Mucosa of descending colon (tissue), 3 donors: ENCODE measurements at regions not wholly inside any gene's neighbourhood (a gene's known extent, or its start where the extent isn't known, plus 50 kb on each side); places are given as distances from the start of the nearest gene placed in this dataset.

Experiments
- ATAC-seq: fragments of 200-7000 bp; cut with Tn5 transposase; one replicate; pipeline ENCODE4 v1.9.1; 2020; ENCODE audit warnings: mild to moderate bottlenecking, moderate library complexity
- DNase-seq, 3 donors: peaks; one replicate each; pipeline ENCODE4 v3.0.0-alpha.2; 2020
- H3K36me3 ChIP-seq: fragments of 200-600 bp; one replicate; pipeline ENCODE4 v1.8.0; 2021; ENCODE audit warnings: low read depth, mild to moderate bottlenecking
- H3K4me1 ChIP-seq: fragments of 200-600 bp; one replicate; pipeline ENCODE4 v1.8.0; 2021; ENCODE audit warnings: low read depth, mild to moderate bottlenecking
- H3K4me3 ChIP-seq: fragments of 200-600 bp; one replicate; pipeline ENCODE4 v1.8.0; 2021; ENCODE audit warnings: mild to moderate bottlenecking
- H3K9me3 ChIP-seq: fragments of 200-600 bp; one replicate; pipeline ENCODE4 v1.8.0; 2021; ENCODE audit warnings: mild to moderate bottlenecking
- intact Hi-C, 2 donors: fragments of 100-400 bp; cut with DNase I in 1 of 2; cut with micrococcal nuclease in 1 of 2; formaldehyde crosslinking; loops; one replicate each; pipeline versions ENCODE4 v1.11.0 to v1.11.1; 2022; cut with DNase I, micrococcal nuclease
- TF ChIP-seq, protein P1 (sequence below): fragments of 200-600 bp; IDR thresholded peaks from one replicate; pipeline ENCODE4 v1.8.0; 2022; ENCODE audit warnings: antibody characterized with exemption, mild to moderate bottlenecking
- donor health status: DM: no; HTN: no; CAD: no; lungs with moderate emphysema.
- donor health status: DM: no; HTN: no; CAD: no.
- donor health status: DM: no; HTN: yes; CAD: no.

- intact Hi-C loops: no loop called here
- TF ChIP-seq, protein P1, sequence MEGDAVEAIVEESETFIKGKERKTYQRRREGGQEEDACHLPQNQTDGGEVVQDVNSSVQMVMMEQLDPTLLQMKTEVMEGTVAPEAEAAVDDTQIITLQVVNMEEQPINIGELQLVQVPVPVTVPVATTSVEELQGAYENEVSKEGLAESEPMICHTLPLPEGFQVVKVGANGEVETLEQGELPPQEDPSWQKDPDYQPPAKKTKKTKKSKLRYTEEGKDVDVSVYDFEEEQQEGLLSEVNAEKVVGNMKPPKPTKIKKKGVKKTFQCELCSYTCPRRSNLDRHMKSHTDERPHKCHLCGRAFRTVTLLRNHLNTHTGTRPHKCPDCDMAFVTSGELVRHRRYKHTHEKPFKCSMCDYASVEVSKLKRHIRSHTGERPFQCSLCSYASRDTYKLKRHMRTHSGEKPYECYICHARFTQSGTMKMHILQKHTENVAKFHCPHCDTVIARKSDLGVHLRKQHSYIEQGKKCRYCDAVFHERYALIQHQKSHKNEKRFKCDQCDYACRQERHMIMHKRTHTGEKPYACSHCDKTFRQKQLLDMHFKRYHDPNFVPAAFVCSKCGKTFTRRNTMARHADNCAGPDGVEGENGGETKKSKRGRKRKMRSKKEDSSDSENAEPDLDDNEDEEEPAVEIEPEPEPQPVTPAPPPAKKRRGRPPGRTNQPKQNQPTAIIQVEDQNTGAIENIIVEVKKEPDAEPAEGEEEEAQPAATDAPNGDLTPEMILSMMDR: no peak
Observed at GRCh38 chr16:82527101-82527500, 99.7 kb upstream of the CDH13 start.

GRCh38 chr16:82524976-82525375 is 101.8 kb upstream of the CDH13 start:
- no peak for ATAC-seq
- DNase-seq: no peak
- no peaks in the 10 kb centered on the region for H3K9me3 ChIP-seq
- no peaks in the 10 kb centered on the region for H3K4me1 ChIP-seq
- intact Hi-C loops: no loop called here
- no peaks in the 10 kb centered on the region for H3K36me3 ChIP-seq
- no peak overlapping the region for H3K4me3 ChIP-seq
- TF ChIP-seq, protein P1: no peak

More at GRCh38 chr16:82527101-82527500, 99.7 kb upstream of the CDH13 start:
- no peak for DNase-seq
- Histone ChIP-seq H3K9me3 (no peaks in the 10 kb centered on the region), H3K4me1 (no peaks in the 10 kb centered on the region), H3K4me3 (no peak overlapping the region), H3K36me3 (no peaks in the 10 kb centered on the region)
- no peak for ATAC-seq

- TF ChIP-seq, protein P1: no peak
- no peak overlapping the region for H3K4me3 ChIP-seq
- no peaks in the 10 kb centered on the region for H3K9me3 ChIP-seq
- H3K36me3 ChIP-seq: no peaks in the 10 kb centered on the region
- H3K4me1 ChIP-seq: no peaks in the 10 kb centered on the region
- ATAC-seq (no peak), DNase-seq (no peak)
- intact Hi-C loops: no loop called here
Observed at GRCh38 chr16:82523815-82524214, 103.0 kb upstream of the CDH13 start.

GRCh38 chr16:82522026-82522425 is 104.7 kb upstream of the CDH13 start:
- Histone ChIP-seq H3K36me3 (no peaks in the 10 kb centered on the region), H3K4me3 (no peak overlapping the region), H3K4me1 (no peaks in the 10 kb centered on the region), H3K9me3 (no peaks in the 10 kb centered on the region)
- TF ChIP-seq, protein P1: no peak
- intact Hi-C loops: no loop called here
- no peak for ATAC-seq
- DNase-seq: no peak

GRCh38 chr16:82518811-82519210 is 108.0 kb upstream of the CDH13 start:
- no peak for ATAC-seq
- intact Hi-C loops: no loop called here
- DNase-seq: no peak
- TF ChIP-seq, protein P1: no peak
- H3K36me3 ChIP-seq: no peaks in the 10 kb centered on the region
- H3K4me3 ChIP-seq: no peak overlapping the region
- no peaks in the 10 kb centered on the region for H3K9me3 ChIP-seq
- no peaks in the 10 kb centered on the region for H3K4me1 ChIP-seq

GRCh38 chr16:82514262-82514661 is 112.5 kb upstream of the CDH13 start:
- no peak for ATAC-seq
- TF ChIP-seq, protein P1: no peak
- Histone ChIP-seq H3K9me3 (no peaks in the 10 kb centered on the region), H3K4me3 (no peak overlapping the region), H3K4me1 (no peaks in the 10 kb centered on the region), H3K36me3 (no peaks in the 10 kb centered on the region)
- intact Hi-C loops: no loop called here
- DNase-seq: no peak
